COLO668 (cell line): ENCODE measurements at regions not wholly inside any gene's neighbourhood (a gene's known extent, or its start where the extent isn't known, plus 50 kb on each side); places are given as distances from the start of the nearest gene placed in this dataset.
A peak's percentile ranks its signal among the peaks of the same experiment; 100 is the strongest.

Experiments
- DNase-seq: peaks from one replicate; lab custom pipeline; 2025; ENCODE audit not compliant: unreplicated experiment; lab: John Stamatoyannopoulos, UW

DNA sequence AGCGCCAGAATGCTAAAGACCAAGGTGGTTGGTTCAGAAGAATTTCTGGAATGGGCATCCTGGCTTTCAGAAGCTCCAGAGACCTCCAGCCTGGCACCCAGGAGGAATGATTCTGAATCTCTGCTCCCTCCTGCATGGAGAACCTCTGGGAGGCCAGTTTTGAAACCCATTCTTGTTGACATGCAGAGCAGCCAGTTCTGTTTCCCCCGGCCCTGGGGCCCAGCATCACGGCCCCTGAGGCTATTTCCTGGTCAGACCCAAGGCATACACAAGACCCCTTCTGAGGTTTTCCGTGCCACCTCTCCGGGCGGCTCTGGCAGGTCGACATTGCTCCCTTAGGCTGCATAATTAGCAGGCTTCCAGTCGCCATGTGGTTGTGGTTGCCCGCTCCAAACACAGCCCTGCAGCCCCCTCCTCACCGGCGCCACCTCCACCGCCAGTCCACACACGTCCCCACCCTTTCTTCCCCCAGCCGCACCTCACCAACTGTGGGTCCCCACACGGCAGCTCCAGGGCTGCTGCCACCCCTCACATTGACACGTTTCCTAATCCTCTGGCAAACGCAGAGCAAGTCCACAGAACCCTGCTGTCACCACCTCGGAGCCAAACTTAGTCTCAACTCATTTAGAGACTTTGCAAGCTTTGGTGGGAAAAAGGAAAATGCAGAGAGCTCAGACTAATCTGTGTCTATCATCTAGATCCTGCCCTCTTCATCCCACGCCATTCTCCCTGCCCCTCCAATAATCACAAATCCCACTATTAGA, 367.1 kb downstream of the SOX9 start:
- DNase-seq, result no peak

DNA sequence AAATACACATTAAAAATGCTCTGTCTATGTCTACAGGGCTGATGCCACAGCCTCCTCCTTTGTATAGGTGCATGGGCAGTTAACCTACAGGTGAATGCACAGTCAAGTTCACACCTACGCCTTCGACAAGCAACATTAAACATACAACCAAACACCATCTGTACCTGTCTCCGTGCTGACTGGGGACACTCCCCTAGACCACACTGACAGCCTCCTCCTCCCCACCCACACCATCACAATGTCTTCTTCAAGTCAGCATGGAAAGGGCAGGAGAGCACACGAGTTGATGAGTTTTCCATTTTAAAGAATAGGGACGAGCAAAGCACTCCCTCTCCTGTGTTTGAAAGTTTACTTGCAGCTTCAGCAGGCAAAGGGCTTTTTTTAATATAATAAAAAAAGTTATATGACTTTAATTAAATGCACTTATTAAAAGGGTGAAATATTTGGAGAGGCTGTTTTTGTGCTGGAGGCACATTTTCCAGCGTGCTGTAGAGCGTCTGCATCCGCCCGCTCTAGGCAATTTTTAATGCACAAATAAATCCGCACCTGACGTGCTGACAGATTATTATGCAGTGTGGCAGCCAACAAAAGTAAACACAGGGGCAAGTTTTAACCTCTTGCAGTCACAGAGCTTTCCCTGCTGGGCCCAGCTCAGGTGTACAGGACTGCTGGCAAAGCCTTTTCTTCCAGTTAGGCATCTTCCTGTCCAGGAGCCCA, 367.9 kb downstream of the SOX9 start:
- peak; percentile 43 for DNase-seq

GRCh38 chr17:72489272-72489641, 368.4 kb downstream of the SOX9 start:
- peak; percentile 43 for DNase-seq

DNA sequence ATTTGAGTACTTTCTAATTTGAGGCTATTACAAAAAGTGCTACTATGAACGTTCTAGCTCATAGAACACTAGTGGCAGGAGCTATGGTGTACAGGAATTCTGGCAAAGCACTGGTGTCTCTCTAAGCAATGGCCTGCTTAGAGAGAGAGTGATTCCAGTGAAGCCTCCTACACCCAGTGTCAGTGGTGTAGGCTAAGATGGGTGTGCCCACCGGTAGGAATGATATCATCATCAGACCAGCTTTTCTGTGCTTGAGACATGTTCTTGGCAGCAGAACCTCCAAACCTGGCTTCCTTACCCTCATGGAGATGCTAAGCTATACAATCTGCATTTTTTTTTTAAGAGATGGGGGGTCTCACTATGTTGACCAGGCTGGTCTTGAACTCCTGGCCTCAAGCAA, 370.3 kb downstream of the SOX9 start:
- no peak for DNase-seq

DNA sequence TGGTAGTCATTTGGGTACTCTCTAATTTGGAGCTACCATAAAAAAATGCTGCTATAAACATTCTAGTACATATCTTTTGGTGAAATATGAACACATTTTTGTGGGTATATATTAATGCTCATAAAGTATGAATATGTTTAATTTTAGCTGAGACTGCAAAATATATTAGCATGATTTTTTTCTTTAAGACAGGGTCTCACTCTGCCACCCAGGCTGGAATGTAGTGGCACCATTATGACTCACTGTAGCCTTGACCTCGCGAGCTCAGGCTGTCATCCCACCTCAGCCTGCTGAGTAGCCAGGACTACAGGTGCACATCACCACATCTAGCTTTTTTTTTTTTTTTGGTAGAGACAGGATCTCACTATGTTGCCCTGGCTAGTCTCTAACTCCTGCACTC, 371.7 kb downstream of the SOX9 start:
- DNase-seq, result no peak

GRCh38 chr17:72492941-72493340, 372.1 kb downstream of the SOX9 start:
- no peak for DNase-seq

DNA sequence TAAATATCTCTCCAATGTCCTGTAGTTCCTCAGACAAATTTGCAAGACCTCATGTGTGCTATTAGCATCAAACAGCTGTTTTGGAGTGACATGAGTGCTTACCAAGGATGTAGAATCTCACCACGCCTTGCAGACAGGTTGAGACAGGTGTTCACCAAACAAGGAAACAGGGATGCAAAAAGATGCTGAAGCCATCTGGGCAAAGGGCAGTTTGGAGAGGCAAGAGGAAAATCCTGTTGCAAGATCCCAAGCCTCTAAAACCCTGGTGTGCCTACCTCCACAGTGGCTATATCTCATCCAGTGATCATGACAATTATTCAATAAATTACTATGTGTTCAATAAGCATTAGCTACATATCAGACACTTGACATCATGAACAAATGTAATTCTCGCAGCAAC, 373.7 kb downstream of the SOX9 start:
- peak; percentile 31 for DNase-seq

DNA sequence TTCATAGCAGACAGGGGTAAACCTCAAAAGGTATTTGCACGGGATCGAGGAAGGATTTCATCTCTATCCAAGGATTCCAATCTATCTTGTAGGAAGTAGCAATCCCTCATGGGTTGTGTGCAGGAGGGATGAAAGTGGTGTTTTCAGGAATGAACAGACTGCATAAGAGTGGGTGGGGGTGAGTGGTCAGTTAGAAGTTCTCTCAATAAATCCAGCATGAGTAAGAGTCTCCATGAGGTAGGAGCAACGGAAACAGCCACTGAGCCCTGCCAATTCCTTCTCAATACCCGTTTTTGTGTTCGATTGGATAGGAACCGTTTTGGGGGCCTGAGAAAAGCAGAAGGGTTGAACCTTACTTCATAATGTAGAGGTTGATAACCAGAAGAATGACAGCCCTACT, 375.6 kb downstream of the SOX9 start:
- DNase-seq, result no peak

DNA sequence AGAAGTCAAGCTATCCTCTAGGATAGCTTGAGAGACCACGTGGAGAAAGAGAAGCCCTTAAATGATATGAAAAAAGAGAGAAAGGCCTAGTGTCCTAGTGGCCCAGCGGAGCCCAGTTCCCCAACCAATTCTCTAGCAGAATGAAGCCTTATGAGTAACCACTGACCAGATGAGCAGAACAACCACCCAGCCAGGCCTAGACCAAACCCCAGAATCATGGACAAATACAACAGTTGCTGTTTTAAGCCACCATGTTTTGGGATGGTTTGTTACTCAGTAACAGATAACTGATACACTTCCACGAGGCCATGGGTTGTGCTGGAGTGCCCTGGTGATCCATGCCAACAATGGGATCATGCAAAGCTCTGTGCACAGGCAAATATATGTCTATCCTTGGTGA, 377.1 kb downstream of the SOX9 start:
- DNase-seq, result no peak

DNA sequence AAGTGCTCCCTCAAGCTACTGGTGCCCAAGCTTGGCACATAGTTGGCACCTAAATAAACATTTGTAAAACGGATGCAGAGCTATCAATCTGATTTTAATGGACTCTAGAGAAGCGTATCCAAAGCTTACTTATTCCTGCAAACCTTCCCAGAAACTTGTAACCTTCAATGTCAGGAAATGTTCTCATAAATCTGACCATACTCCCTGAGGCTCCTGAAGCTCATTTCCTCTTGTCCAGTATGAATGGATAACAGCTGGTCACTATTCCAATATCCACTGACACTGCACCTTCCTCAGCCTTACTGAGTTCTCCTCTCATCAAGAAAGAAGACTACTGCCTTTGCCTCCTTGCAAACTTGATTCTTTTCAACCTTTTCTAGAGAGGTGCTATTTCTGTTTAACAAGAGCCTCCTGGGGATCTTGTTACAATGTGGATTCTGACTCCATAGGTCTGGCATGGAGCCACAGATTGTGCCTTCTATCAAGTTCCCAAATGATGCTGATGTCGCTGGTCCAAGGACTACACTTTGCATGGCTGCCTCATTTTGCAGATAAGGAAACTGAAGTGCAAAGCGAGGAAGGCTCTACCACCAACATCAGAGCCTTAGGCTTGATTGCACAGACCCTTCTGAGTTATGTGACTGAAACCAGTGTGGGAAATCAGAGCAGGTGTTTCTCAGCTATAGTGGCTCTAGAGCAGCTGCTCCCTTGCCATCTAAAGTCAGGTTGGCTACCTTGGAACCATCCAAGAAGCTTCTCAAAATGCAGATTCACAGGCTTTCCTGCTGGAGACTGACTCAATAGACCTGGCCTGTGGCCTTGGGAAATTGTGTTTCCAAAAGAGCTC, 377.8 kb downstream of the SOX9 start:
- peak; percentile 29 for DNase-seq

- peak; percentile 41 for DNase-seq
Measured at GRCh38 chr17:72501404-72502370, 380.9 kb downstream of the SOX9 start.

DNA sequence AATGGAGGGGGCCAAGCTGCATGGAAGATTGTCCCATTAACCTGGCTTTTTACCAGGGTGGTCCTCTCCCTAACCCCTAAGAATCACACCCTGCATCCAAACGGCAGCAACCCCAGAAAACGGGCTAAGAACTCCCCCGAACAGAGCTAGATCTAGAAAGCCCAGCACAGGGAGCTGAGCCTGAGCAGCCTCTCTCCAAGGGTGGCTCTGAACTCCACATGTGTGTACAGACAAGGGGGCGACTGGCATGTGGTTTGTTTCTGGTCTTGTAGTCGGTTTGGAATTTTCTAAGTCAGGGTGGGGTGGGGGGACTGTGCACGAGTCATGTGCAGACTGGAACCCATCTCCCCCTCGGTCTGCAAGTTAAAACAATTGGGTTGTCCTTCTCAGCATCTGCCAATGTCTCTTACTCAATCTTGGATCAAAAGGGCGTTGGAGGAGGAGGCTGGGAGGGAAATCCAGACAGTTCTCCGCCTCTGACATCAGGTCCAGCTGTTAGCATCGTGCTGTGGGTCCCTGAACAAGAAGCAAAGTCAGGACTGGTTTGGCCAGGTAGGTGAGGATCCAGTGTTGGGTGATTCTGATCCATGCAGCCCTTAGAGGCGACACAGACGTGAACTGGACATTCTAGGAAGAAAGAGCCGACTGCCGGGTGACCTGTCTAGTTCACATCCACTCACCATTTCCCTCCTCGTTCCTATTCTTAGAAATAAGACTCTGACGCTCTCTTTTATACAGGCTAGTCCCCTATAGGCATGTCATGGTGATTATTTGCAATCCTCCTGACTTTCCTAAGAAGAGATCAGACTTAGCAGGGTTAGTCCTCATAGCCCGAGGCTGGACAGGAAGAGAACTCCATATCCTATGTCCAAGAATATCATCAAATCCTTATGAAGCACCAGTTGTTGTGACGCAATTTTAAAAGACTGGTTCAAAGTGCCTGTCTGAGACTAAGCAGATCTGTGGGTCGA, 381.8 kb downstream of the SOX9 start:
- no peak for DNase-seq

DNA sequence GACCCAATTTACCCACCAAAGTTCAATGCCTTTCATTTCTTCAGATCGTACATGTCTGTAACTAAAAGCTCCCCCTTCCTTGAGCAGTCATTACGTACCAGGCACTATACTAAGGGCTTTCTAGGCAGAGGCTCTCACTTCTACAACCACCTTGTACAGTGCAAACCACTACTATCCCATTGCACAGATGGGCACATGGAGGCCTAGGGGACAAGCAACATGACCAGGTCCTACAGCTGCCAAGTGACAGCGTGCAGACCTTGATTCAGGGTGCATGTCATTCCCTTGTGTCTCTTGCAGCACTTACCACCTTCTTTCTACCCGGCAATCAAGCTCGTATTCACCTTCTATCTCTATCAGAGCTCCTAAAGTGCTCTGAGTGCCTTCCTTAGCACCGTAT, 382.7 kb downstream of the SOX9 start:
- DNase-seq, result no peak

DNA sequence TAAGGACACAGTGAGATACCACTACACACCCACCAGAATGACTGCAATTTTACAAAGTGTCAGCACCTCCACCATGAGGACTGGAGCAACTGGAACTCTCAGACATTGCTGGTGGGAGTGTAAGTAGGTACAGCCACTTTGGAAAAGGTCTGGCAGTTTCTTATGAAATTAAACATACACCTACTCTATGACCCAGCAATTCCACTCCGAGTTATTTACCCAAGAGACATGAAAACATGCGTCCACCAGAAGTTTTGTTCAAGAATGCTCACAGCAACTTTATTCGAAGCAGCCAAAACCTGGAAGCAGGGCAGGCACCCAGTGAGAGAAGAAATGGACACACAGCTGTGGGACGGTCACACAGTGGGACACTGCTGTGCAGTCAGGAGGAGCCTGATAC, 384.0 kb downstream of the SOX9 start:
- no peak for DNase-seq

DNA sequence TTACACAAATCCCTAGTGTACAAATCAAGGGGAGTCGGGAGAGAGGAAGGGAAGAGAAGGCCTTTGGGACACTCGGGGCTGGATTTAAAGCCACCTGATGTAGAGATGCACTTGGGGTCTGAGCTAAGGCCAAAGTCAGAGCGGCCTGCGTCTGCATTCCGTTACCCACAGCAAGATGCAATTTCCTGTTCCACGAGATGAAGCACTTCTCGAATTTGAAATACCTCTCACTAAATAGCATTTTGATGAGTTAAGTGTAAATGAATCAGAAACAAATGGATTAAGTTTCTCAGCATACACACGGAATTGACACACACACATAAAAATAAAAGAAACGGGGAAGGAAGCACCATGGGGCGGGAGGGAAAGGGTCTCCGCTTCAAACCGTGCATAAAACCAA, 386.0 kb downstream of the SOX9 start:
- DNase-seq, result no peak

GRCh38 chr17:72507370-72507769, 386.6 kb downstream of the SOX9 start:
- DNase-seq, result no peak

DNA sequence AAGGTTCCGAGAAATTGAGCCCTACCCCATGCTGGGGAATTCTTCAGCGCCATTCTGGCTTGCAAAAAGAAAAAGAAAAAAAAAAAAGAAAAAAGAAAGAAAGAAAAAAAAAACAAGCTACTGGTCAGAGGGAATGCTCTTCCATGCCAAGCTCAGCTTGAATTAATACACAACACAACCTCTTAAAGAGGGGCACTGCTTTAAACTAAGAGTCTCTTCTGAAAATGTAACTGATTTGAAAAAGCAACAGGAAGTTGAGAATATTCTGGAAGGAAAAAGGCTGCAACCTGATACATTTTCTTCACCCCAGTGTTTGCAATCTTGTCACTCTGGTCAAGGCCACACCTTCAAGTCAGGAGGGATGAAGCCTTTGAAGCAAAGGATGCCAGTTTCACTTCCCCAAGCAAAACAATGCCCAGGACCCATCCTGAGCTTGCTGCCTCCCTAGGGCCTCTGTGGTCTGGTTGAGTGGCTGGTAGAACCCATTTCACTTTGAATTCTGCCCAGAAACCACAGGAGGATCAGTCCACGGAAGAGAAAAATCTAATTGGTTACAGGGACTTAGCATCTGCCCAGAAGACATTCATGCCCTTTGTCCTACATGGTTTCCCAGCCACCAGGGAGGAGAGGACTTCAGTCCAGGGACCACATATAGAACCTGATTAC, 389.7 kb downstream of the SOX9 start:
- no peak for DNase-seq

DNA sequence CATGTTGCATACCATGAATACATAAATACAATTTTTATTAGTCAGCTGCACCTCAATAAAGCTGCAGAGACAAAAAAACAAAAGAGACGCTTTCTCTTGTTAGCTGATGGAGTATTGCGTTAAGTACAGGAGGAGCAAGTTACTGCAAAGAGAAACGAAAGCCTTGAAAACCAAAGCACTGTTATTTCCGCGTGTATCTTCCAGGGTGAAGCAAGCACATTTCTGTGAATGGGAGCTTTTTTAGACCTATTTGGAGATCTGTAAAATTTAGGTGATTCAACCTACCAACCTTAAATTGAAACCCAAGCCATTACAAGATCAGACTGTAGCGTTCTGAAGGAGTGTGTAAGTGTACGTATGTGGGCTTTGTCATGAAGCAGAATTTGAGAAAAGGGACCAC, 390.4 kb downstream of the SOX9 start:
- no peak for DNase-seq

DNA sequence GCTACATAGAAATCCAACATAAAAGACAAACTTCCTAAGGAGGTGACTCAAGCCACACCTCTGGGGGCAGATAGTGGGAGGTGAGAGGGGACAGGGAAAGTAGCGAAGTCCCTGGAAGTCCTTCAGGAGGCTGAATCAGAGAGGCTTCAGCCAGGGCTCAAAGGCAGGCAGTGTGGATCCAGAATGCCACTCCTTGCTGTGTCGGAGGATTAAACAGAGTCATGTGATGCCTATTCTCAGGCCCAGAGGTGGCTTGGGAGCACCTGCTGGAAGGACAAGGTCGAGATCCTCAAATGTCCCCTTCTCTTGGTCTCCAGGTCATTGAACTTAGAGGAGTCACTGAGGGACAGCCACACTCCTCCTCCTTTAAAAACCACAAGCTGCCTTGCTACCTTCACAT, 391.1 kb downstream of the SOX9 start:
- peak; percentile 7 for DNase-seq
